ENCODE measurements at regions not wholly inside any gene's neighbourhood (a gene's known extent, or its start where the extent isn't known, plus 50 kb on each side); places are given as distances from the start of the nearest gene placed in this dataset.

- TF ChIP-seq CTCF (IDR thresholded peaks at IDR 0.05; ENCODE audit: insufficient read depth, low read length) (no peak), POLR2AphosphoS5 (IDR thresholded peaks at IDR 0.05; ENCODE audit: low read depth) (no peak), GABPA (IDR thresholded peaks at IDR 0.05; ENCODE audit: low read depth) (no peak)
Observed at GRCh38 chr12:65631621-65632111, 192.6 kb upstream of the HMGA2 start.

Data from HL-60 (cell line).